Hippocampal formation (tissue), 2 donors: ENCODE measurements at regions not wholly inside any gene's neighbourhood (a gene's known extent, or its start where the extent isn't known, plus 50 kb on each side); places are given as distances from the start of the nearest gene placed in this dataset.
A peak's percentile ranks its signal among the peaks of the same experiment; 100 is the strongest.

Source experiments
- DNase-seq, 2 donors: peaks; one replicate each; lab custom pipeline; 2025; lab: John Stamatoyannopoulos, UW

DNA sequence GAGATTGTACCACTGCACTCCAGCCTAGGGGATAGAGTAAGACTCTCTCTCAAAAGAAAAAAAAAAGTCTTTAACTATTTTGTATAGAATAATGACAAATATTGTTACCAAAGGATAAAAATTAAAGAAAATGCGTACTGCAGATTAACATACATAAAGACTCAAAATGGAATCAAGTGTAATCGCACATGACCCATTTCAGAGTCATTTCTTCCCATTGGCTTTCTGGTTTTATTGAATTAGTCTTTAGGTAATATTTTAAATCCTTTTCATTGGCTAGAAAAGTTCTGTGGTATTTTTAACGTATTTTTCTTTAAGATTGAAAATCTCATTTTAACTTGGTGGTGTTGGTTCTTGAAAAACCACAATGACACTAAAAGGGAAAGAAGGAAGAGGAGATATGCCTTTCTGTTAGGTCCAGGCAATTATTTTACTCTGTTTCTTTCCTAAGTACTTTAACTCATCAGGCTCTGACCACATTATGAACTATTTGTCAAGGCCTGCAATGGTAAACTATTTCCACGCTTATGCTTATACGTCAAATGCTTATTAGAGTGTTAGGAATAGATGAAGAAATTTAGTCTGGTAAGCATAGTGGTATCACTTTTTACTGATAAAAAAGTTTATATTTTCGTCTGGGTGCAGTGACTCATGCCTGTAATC is 52.3 kb downstream of the PLEKHG1 start:
- no peak for DNase-seq

DNA sequence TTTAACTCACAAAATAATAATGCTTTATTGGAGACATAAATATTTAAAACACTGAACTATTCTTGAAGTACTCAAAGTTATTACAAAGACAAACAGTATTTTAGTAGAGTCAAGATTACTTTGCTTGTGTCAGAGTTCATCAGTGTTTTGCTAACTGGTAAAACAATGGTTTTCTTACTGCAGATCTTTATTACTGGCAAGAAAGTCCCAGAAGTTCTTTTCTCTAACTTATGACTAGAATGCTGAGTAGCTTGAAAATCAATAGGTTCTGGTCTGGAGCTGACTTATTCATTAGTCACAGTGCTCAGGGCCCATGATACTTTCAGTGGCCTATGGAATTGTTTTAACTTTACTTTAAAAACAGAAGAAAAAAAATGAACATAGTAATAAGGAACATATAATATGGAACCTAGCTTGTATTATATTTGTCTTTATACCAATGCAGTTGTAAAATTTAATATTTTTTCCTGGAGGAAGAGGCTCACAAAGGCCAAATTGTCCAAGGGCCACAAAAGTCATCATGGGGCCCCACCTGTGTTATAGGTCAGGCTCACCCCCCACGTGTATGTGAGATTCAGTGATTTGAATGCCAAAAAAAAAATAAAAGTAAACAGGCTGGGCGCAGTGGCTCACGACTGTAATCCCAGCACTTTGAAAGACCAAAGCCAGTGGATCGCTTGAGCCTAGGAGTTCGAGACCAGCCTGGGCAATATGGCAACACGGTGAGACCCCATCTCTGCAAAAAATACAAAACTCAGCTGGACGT is 53.3 kb downstream of the PLEKHG1 start:
- DNase-seq, result no peak

DNA sequence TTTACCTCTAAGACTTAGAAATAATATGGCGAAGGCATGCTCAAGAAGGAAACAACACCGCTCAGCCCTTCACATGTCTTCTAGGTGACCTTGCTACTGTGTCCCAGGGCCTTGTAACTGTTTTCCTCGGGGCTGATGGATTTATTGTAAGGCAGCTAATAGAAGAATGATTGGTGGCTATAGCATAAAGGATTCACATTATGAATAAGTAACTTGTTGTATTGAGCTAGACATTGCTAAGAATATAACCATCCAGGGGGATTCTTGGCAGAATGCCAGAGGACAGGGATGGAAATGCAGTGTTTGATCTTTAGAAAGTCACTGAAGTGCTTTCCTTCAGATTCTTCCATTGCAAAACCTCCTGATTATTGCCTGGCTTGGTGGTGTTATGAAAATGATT is 54.9 kb downstream of the PLEKHG1 start:
- no peak for DNase-seq

DNA sequence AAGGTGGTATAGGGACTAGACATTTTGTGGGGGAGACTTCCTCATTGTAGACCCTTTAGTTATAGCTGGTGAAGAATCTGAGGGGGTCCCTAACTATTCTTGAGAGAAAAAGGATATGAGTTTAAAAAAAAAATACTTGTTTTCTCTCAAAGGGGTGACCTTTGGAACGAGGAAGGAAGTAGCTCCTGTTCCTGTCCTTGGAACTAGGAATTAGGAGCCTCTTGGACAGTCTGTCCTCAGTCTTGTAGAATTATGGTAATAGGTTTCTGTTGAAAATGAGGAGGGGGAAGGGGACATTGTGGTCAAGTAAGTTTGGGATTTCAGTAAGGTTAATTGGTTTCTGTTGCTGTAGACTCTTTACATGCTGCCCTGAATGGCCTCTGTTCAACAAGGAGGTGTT is 56.5 kb downstream of the PLEKHG1 start:
- no peak for DNase-seq

DNA sequence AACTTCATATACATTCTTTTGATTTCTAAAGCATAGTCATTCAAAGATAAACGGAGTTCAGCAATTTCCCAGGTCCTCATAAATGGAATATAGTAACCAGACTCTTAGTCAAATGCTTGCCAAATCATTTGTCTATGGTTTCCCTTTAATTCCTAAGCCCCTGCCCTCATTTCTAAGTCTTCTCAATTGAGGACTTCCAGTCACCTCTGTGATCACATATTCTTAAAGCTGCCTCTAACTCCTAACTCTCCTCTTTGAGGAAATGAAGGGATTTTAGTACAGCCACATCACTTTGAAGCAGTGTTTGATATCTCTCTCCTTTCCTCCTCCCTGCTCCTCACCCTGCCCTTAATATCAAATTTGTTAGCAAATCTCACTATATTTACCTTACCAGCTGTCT is 58.7 kb downstream of the PLEKHG1 start:
- DNase-seq, result no peak

DNA sequence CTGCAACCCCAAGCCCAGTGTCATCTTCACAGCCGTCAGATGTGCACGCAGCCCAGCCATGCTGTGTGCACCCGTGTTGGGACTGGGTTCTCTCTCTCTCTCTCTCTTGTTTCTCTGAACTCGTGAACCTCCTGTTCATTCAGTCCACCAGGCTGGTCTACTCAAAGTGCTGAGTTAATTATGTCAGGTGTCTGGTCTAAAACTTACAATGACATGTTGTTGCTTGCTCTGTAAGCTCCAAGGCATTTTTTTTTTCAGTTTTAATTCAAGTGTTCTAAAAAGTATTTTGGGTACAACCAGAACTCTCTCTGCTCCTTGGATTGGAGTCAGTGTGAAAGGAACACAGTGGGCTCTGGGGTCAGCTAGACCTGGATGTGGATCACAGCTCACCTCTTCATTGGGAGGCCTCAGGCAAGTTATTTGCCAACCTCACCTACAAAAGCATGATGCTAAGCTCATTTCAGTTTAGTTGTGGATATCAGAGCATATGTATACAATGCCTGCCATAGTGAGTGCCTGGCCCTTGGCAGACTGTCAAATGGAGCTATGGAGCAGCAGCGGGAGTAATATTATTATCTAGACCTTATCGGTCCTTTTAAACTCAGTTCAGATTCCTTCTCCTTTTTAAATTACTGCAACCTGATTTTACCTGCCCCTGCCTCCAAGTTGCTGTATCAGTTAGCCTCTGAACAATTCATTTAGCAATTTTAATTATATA is 59.5 kb downstream of the PLEKHG1 start:
- DNase-seq, result no peak

DNA sequence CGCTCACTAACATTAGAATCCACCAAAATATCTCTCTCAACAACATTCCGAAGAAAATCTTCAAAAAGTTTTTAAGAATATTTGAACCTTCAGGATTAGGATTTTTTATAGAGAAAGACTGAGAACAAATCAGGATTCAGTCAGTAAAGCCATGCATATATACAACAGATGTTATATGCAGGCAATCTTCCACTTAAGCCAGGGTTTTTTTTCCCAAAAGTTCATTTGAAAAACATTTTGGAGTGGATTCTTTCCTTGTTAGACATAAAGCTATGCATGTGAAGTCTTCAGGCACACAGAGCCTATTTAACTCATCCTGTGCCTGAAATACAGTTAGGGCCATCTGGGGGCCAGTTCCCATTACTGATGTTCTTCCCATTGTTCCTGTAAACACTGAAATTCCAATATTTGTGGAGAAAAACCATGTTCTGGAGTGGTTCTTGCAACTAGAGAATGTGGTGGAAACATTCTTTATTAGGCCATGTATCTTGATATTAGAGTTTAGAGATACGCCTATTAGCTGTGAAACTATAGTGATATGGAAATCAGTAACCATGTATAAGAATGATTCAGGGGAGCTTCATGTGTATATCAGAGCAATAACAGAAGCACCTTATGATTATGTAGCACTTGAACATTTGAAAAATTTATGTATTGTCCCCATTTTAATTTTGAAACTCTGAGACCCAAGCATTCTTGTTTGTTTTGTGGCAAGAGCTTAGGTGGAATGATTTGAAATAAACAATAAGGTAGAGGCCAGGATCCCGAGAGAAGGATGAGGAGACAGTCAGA is 61.7 kb downstream of the PLEKHG1 start:
- DNase-seq, result no peak

DNA sequence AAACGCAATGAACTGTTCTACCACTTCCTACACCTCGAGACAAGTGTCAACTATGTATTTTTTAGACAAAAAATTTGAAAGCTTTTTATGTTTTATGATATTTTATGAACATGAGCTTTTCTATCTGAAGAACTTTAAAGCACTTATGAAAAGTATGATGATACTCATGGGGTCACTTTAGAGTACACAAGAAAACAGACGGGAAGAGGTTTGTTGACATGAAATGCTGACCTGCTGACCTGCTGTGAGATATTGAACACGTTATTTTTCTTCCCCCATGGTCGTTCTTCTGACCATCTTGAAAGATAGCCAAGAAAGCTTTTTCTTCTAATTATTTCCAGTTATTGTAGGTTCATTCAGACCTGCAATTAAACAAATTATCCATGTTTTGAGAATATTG is 63.1 kb downstream of the PLEKHG1 start:
- no peak for DNase-seq

DNA sequence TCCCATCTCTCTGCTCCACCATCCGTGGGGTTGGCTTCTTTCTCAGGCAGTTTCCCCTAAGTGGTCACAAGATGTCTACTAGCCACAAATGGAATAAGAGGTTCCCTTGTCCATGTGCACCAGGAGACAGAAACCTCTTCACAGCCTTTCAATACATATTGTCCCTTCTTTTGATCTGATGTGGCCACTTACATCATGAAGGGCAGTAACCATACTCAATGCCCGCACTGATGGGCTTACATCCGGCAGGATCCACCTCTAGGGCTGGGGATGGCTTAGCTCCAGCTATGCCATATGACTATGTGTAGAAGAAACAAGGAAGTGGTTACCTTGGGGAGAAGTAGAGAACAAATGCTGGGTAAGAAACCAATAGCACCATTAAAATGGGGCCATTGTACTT is 64.4 kb downstream of the PLEKHG1 start:
- DNase-seq, result no peak

DNA sequence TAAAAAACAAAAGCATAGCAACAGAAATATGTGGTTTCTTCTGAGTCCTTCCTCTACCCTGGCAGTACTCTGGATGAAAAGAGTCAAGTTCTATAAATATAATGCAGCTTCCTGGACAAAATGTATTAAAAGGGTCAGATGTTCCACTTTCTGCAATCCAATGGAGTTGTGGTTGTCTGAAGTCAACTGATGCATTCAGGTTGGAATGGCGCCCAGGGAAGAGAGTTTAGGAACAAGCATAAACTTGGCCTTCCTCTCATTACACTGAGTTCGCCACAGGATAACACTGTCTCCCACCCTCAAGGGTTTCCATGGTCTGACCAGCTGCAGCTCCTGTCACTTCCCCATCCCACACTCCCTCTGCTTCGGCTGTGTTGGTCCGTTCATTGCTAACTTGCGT is 66.4 kb downstream of the PLEKHG1 start:
- DNase-seq, result no peak

DNA sequence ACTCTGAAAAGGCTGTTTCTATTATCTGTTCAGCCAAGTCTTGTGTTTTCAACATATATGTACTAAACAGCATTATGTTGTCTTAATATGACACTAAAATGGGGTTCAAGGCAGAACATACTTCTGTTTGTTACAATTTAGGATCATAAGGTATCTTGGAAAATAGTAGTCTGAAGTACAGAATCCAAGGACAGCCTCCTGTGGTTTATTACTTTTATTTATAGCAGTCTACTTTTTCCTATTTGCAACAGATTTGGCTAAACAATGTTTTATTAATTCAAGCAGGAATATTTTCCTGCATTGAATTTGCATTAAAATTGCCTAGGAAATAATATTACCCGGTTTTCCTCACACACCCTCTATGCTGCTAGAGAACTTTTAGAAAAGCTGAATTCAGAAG is 67.7 kb downstream of the PLEKHG1 start:
- no peak for DNase-seq

DNA sequence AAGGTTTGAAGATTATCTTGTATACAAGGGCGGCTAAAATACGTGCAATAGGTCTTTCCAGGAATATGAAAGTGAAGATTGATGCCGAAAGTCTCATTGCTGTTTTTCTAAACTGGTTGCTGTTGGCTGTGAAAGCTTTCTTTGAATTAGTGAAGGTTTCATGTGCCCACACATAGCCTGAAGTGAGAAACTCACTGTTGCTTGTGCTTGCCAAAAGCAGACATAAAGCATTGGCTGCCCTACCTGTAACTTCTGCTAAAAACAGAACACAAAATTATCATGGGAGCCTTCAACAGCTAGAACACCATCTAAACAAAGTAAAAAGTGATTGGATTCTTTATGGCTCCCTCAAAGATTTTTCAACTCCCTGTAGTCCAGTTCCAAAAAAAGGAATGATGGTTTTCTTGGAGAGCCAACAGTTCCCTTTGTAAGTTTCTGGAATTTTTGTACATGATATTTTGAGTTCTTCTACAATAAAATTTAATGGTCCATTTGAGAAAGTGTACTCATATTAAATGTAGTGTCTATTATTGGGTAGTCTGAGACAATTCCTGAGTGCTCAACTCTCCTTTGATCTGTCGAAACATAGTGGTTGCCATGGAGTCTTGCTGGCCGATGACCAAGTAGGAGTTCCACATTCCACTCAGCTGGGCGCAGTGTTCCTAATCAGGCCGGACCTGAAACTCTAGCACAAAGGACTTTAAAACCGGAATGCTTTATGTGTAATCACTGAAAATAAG is 68.5 kb downstream of the PLEKHG1 start:
- DNase-seq, result peak; percentile 7 to 25

DNA sequence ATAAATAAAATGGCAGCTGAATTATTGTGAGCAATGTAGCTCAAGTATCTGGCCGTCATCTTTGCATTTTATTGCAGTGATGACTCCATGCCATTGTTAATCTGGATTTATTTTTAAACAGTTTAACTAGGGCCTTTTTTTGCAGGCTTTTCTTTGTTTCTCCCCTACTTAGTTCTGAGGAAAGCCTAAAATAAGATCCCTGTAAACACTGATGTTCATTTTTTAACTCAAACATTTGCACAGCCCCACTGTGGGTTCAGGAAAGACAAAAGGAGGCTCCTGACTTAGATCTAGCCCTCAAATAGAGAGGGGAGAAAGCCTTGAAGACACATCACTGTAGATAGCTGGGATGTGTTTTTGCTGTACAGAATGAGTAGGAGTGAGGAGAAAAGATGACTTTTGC is 69.2 kb downstream of the PLEKHG1 start:
- no peak for DNase-seq

DNA sequence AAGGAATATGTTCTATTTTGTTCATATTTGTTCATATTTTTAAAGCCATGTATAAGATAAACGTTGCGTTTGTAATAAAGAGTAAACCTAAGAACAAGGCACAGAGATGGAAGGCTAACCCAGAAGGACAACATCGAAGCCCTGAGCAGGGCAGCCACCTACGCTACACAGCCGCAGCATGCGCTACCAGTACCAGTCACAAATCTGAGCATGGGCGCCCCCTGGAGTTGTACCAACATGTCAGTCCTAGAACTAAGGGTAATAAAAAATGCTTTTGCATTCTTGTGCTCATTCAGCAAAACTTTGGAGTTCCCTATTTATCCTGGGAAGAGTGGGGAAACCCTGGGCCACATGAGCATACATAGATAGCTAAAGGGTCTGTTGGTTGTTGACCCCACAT is 70.6 kb downstream of the PLEKHG1 start:
- no peak for DNase-seq

DNA sequence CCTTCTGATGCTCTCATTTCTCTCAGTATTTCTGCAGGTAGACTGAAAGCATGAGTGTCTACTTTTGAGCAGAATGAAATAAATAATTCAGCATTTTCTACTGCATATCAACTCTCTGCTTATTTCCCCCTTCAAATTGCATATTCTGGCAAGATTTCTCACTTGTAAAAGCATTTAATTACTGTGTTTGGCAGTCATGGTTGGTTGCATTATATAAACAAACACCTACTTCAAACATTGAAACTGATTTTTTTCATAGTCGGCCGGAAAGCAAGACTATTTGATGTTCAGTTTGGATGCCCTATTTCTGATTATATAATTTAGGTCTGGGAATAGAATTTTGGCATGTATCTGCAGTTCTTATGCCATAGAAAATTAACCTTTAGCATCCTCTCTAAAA is 73.1 kb downstream of the PLEKHG1 start:
- no peak for DNase-seq

DNA sequence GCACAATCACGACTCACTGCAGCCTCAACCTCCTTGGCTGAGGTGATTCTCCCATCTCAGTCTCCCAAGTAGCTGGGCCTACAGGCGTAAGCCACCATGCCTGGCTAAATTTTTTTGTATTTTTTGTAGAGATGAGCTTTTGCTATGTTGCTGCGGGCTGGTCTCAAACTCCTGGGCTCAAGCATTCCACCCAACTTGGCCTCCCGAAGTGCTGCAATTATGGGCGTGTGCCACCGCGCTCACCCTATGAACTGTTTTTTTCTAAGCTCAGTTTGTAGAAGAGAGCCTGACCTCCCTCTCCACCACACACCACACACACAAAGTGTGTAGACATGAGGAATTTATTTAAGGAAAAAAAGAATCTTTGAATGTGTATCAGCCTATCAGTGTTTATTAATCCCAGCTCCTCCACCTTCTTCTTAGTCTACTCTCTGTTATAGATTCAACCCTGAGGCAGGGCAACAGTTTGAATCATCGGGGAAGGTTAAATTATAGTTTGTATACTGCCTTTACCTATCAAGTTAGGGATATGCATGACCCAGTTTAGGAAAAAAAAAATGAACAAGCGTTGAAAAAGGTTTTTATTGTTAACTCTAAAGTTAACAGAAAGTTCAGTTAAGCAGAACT is 74.1 kb downstream of the PLEKHG1 start:
- no peak for DNase-seq

DNA sequence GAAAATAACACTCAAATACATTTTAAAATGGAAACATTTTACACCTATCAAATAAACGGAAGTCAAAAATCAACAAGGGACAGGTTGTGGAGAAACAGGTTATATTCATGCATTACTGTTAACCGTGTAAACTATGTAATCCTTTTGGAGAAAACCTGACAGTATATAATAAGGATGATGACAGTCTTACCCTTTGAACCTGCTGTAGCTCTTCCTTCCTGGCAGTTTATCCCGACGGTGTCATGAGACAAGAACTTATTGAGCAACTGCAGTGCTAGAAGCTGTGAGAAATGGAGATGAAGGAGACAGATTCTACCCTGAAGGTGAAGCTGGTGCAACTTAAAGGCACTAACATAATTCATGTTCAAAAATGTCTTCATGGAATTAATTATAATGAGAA is 76.7 kb downstream of the PLEKHG1 start:
- no peak for DNase-seq

DNA sequence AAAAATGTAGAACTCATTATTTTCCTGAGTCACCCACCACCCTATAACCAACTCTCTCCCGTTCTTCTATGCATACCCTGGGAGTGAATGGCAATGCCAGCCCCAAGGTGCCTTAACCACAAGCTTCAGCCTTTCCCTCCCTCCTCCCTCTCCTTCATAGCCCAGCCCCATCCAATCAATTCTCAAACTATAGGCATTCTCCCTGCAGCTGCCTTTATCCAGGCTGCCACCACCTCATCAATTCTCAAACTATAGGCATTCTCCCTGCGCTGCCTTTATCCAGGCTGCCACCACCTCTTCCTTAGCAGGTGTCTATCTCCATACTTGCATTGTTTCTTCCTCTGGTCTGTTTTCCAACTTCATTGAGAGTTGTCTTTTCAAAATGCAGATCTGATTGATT is 77.1 kb downstream of the PLEKHG1 start:
- DNase-seq, result no peak

DNA sequence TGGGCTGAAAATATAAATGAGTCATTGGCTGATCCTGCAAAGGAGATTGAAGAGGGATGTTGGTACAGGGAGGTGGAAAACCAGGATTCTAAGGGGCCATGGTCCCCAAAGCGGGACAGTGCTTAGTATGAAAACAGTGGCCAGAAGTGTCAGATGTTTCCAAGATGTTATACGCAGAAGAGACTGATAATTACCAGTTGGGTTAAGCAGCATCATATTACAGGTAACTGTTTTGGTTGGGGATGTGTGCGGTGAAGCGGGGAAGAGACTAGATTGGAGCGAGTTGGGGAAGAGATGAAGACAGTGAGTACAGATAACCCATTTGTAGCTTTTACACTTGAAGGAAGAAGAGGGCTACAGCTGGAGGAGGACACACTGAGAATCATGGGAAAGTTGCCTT is 80.8 kb downstream of the PLEKHG1 start:
- DNase-seq, result no peak

DNA sequence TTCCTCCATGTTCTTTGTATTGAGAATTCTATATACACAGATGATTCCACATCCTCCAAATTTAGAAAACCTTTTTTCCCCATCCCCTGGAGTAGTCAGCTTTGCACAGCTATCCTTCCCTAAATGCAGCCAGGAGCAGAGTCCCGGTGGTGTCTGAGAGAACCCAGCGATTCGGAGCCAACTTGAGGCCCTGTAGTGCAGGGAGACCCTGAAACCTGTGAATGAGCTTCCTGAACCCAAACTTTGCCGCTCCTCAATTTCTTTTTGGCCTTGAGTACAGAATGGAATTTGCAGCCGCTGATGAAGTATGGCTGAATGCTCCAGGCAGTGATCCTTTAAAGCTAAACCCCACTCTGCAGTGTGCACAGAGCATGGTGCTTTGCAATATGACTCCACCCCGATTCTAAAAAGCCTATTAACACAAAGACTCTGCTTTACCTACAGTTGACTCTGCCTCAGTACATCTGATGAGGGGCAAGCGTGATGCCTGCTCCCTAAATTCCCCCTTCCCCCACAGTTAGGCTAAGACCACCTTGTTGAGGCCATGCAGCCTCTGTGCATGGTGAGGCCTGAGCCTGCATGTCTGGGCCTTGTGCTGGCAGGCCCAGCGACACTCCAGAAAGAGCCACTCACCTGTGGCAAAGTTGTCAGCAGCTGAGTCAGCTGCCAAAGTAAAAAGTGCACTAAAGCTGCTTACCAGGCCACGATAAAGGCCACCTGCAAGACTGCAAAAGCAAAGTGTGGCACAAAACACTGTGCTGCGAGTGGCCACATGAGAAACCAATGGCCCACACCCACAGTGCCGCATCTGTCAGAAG is 82.1 kb downstream of the PLEKHG1 start:
- no peak for DNase-seq
